HG03280 (cell line): ENCODE measurements at regions not wholly inside any gene's neighbourhood (a gene's known extent, or its start where the extent isn't known, plus 50 kb on each side); places are given as distances from the start of the nearest gene placed in this dataset.
"Not testable (repeated sequence)": the region's sequence is repeated elsewhere in the genome, so short reads cannot be mapped to it uniquely, and the experiment has no call there.

Experiments
- ATAC-seq: cut with Tn5 transposase; IDR thresholded peaks from one replicate; pipeline ENCODE4 v1.9.1; 2021; ENCODE audit warnings: mild to moderate bottlenecking, moderate library complexity; ENCODE audit not compliant: unreplicated experiment

GRCh38 chrX:76996641-76997040 is 450.5 kb upstream of the FGF16 start:
- no peak for ATAC-seq

GRCh38 chrX:77003530-77003929 is 443.7 kb upstream of the FGF16 start:
- ATAC-seq: no peak

GRCh38 chrX:77003956-77004355 is 443.2 kb upstream of the FGF16 start:
- no peak for ATAC-seq

- no peak for ATAC-seq
Measured at GRCh38 chrX:77009691-77010090, 437.5 kb upstream of the FGF16 start.

- no peak for ATAC-seq
Measured at GRCh38 chrX:77014377-77015372, 432.5 kb upstream of the FGF16 start.

- ATAC-seq: no peak
Measured at GRCh38 chrX:77017093-77017492, 430.1 kb upstream of the FGF16 start.

GRCh38 chrX:77046180-77046810 is 400.9 kb upstream of the FGF16 start:
- not testable (repeated sequence) for ATAC-seq

- no peak for ATAC-seq
Measured at GRCh38 chrX:77060572-77060971, 386.6 kb upstream of the FGF16 start.

- no peak for ATAC-seq
Measured at GRCh38 chrX:77061022-77061421, 386.2 kb upstream of the FGF16 start.

- no peak for ATAC-seq
Measured at GRCh38 chrX:77061545-77061944, 385.6 kb upstream of the FGF16 start.

- no peak for ATAC-seq
Measured at GRCh38 chrX:77065896-77066295, 381.3 kb upstream of the FGF16 start.

GRCh38 chrX:77070202-77070918 is 376.8 kb upstream of the FGF16 start:
- no peak for ATAC-seq

GRCh38 chrX:77076896-77077295 is 370.3 kb upstream of the FGF16 start:
- no peak for ATAC-seq

GRCh38 chrX:77081237-77081636 is 366.0 kb upstream of the FGF16 start:
- ATAC-seq: not testable (repeated sequence)

- no peak for ATAC-seq
Measured at GRCh38 chrX:77085372-77085771, 361.8 kb upstream of the FGF16 start.

- ATAC-seq: no peak
Measured at GRCh38 chrX:77087529-77088169, 359.5 kb upstream of the FGF16 start.

- no peak for ATAC-seq
Measured at GRCh38 chrX:77088233-77088632, 359.0 kb upstream of the FGF16 start.

- ATAC-seq: no peak
Measured at GRCh38 chrX:77114501-77114900, 332.7 kb upstream of the FGF16 start.

- no peak for ATAC-seq
Measured at GRCh38 chrX:77118686-77119085, 328.5 kb upstream of the FGF16 start.

- ATAC-seq: no peak
Measured at GRCh38 chrX:77119706-77120105, 327.5 kb upstream of the FGF16 start.

GRCh38 chrX:77123917-77124316 is 323.3 kb upstream of the FGF16 start:
- ATAC-seq: not testable (repeated sequence)
